ENCODE measurements at regions not wholly inside any gene's neighbourhood (a gene's known extent, or its start where the extent isn't known, plus 50 kb on each side); places are given as distances from the start of the nearest gene placed in this dataset.
A peak's percentile ranks its signal among the peaks of the same experiment; 100 is the strongest.

- TF ChIP-seq RNF2 (IDR thresholded peaks at IDR 0.05; ENCODE audit: borderline replicate concordance, low read depth, low read length, missing control alignments, poor library complexity, severe bottlenecking) = no peak
- no peak for TF ChIP-seq KDM1A (IDR thresholded peaks at IDR 0.05; ENCODE audit: borderline replicate concordance, low read length)
- no peak for TF ChIP-seq SIRT6 (IDR thresholded peaks at IDR 0.05; ENCODE audit: low read length)
- TF ChIP-seq BRCA1 (IDR thresholded peaks at IDR 0.05; ENCODE audit: low read depth, low read length) = no peak
- no peak for TF ChIP-seq TBP (IDR thresholded peaks at IDR 0.05; ENCODE audit: low read depth, low read length)
- peak; percentile 67; the same call in 1 of the 2 replicates for TF ChIP-seq CEBPB (IDR thresholded peaks at IDR 0.05; ENCODE audit: low read depth, low read length)
Observed at GRCh38 chrY:16627122-16627521, 1252.9 kb downstream of the CDY2B start (continued).
